GM19240 (cell line): ENCODE measurements at regions not wholly inside any gene's neighbourhood (a gene's known extent, or its start where the extent isn't known, plus 50 kb on each side); places are given as distances from the start of the nearest gene placed in this dataset.
"Not testable (repeated sequence)": the region's sequence is repeated elsewhere in the genome, so short reads cannot be mapped to it uniquely, and the experiment has no call there.

ENCODE experiments used
- DNase-seq: peaks from one replicate; pipeline ENCODE4 v3.0.0; 2011; ENCODE audit warnings: low spot score; ENCODE audit not compliant: insufficient read length

DNA sequence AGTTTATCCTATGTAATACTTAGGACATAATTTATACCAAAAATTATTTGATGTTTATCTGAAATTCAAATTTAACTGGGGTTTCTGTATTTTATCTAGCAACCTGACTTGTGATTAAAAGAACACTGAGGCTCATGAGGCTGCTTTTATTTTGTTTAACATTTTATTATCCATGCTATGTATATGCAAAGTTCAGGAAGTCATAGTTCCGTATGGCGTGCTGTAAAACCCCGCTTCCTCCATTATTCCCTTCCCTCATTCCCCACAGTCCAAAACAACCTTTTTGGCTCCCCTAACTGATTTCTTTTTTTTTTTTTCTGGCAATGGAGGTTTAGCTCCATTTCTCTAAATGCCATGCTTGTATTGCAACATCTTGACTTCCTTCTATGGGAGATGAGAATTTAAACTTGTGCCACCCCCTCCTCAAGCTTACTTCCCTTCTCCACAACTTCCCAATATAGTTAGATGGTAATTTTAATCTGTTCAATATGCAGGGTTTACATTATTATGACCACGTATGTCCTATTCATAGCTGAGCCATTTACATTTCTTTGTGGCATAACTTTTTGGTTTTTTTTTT lies 138.0 kb upstream of the DNAH14 start:
- DNase-seq: no peak

DNA sequence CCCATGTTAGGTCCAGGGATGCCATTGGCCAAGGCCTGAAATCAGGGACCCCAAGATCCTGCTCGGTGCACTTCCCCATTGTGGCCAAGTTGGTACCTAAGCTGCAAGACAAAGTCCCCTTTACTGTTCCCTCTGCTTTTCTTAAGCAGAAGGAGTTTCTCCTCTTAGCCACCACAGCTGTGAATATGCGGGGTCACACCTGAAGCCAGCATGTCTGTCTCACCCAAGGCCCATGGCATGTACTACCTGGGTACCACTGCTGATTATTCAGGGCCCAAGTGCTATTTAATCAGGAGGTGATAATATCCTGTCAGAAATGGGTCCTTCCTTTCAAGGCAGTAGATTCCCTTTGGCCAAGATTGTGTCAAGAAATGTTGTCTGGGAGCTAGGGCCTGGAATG lies 133.9 kb upstream of the DNAH14 start:
- no peak for DNase-seq

DNA sequence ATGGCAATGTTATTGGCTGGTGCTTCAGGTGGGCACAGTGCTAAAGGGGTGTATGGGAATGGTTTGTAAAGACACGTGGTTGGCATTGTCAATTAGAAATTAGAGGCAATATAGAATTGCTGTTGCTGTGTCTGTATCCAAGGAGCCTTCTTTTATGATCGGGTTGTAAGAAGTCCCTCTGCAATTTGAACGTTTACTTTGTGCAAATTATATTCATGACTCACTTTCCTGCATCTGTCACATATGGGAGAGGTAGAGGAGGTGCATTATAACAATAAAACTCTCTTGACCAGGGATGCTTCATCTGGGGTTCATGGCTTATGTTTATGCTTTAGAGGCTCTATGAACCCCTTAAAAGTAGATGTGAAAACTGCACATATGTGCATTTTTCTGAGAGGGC lies 130.4 kb upstream of the DNAH14 start:
- DNase-seq: no peak

DNA sequence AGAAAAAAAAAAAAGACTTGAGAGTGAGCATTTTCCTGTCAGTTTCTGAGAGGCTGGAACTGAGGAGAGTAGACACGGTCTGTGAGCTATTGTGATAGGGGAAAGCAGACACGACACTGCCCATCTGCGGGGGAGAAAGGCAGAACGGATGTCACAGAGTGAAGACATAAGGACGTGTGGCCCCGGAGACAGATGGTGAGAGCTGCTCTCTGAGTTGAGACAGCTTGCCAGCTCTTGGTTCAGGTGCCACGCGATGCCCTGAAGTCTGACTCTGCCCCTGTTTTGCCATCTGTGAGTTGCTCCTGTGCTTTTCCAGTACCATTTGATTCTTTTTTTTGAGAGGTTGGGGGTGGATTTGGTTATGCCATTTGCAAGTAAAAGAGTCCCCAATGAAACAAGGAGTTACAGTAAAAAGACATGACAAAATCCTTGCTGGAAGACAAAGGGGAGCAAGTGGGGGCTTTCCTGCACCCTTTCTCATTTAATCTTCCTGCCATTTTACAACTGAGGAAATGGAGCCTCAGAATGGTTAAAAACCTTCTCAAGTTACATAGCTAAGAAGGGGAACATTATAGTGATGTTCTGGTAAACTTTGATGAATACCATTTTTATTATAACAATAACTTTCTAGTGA lies 128.9 kb upstream of the DNAH14 start:
- DNase-seq: no peak

DNA sequence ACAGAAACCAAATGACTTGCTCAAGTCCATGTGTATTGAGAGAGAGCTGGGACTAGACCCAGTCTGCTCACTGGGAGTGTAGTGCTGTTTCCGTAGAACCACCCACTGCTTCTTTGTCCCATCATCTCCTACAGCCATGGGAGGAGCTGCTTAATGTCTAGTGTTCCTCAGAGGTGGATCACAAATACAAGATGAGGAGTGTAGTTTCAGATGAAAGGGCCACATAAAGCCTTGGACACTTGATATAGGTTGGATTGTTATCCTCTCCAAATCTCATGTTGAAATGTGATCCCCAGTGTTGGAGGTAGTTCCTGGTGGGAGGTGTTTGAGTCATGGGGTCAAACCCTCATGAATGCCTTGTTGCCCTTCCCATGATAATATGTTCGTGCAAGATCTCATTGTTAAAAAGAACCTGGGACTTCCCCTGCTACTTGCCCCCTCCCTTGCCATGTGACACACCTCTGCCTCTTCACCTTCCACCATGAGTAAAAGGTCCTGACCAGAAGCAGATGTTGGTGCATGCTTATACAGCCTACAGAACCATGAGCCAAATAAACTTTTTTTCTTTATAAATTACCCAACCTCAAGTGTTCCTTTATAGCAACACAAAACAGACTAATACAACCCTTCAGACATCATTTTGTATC lies 127.5 kb upstream of the DNAH14 start:
- no peak for DNase-seq

DNA sequence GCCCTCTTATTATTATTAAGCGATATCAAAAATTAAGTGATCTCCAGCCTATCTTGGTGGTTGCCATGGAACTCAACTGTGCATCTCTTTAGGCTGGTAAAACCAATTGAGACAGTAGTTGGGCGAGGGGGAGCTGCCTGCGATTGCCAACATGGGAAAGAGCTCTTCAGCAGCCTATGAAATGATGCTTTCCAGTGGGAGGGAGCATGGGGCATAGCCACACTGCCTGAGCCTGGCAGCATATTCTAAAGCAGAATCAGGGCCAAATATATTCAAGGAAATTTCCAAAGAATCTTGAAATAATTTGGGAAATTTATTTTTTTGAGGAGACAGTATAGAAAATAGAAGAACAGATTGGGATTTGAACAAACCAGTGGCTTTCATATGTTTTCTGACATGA lies 126.9 kb upstream of the DNAH14 start:
- DNase-seq: no peak

DNA sequence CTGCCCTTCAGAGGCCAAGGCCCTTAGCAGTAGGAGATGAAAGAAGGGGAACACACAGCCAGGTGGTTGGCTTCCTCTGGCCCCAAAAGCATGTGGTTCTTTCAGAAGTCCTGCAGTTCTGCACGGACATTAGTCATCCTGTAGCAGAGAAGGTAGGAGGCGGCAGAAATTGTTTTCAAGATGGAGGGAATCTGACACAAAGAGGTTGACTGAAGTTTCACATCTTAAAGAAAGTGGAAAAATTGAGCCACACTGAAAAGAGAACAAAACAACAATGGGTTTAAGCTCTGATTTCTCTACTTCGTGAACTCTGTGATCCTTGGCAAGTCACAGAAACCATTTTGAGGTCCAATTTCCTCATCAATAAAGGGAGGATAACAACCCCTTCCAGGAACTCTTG lies 125.3 kb upstream of the DNAH14 start:
- no peak for DNase-seq

DNA sequence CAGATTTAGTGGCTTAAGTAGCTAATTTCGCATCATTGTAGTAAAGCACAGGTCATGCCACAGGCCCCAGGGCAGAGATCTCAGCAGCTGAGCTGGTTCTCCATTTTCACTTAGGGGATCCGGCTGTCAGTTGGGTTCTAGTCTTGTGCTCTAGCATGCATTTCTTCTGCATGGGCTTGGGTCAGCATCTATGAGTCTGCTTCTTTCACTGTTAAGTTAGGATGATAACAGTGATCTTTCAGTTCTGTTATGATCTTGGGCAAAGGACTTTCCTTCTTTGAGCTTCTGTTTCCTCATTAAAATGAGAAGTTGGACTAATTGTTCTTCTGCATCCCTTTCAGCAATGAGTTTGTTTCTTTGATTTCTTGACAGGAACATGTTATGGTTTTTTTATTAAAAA lies 123.6 kb upstream of the DNAH14 start:
- DNase-seq: no peak

DNA sequence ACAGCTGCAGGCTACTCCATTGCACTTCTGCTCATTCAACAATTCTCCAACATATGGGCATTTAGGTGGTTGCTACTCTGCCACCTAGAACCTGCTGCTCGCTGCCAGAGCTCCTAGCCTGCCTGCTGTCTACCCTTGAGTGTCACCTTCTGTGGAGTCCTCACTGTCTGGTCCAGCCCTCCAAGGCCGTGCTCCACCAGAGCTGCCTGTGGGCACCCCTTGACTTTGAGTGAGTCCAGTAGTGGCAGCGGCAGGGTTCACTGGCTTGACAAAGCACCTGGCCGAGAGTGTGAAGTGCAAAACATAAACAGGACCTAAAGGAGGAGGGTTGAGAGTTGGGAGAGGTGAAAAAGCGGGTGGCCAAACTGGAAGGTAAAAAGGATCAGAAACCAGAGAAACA lies 120.3 kb upstream of the DNAH14 start:
- DNase-seq: no peak

DNA sequence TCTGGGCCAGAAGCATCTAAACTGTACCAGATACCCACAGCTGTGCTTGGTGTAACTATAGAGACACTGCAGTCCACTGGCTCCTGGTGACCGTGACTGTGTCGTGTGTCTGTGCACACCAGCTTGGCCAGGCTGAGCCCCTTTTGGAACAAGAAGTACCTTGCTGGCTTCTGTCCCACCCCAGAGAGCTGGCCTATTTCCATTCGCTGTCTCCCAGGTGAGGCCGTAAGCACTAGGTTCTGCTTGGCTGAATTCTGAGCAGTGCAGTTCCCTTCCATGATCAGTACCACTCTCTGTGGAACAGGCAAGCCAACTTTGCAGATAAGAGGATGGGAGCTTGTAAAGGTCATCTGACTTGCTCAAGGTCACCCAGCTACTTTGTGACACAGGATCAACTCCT lies 119.9 kb upstream of the DNAH14 start:
- no peak for DNase-seq

DNA sequence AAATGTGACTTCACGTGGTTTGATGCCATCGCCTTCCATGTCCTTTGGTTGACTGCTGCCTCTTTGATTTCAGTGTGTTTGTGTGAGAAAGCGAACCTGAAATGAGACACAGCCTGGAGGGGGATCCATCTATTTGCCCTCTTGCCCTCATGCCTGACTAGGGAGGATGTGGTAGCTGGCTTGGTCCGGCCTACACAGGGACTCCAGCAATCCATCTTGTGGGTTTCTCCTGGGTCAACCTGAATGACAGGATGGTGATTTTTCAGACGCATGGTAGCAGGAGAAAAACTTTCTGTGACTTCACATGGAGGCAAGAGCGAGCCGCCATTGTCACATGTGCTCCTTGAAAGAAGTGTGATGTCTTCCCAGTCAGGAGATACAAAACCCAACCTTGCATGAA lies 117.9 kb upstream of the DNAH14 start:
- no peak for DNase-seq

DNA sequence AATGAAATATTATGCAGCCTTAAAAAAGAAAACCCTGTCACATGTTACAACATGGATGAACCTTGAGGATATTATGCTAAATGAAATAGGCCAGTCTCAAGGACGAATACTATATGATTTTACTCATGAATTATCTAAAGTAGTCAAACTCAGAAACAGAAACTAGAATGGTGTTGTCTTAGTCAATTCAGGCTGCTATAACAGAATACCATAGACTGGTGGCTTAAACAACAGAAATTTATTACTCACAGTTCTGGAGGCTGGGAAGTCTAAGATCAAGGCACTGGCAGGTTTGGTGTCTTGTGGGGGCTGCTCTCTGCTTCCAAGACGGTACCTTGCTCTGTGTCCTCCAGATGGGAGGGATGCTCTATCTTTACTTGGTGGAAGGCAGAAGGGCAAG lies 113.8 kb upstream of the DNAH14 start:
- DNase-seq: no peak

DNA sequence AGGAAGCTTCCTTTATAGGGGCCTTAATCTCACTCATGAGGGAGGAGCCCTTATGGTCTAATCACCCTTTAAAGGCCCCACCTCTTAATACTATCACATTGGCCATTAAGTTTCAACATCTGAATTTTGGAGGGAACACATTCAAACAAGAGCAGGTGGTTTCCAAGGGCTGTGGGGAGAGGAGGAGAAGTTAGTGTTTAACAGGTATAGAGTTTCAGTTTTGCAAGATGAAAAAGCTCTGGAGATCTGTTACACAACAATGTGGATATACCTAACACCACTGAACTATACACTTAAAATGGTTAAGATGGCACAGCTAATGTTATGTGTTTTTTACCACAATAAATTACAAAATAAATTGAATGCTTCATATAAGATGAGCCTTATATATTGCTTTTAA lies 113.4 kb upstream of the DNAH14 start:
- no peak for DNase-seq

DNA sequence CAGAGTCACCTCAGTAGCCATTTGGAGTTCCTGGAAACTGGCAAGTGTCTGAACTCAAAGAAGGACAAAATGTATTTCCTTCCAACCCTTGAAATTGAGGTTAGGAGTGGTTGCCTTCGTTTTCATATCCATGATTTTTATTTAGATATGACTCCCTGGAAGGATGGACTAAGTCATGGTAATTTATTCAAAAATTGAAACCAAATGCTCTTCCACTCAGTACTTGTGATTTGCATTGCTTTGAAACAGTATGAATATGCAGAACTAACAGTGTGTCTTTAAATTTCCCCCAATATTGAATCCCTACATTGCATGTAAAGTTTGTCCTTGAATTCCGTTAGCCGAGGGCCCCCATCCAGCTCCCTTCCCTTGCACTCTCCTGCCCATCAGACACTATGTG lies 112.1 kb upstream of the DNAH14 start:
- no peak for DNase-seq

DNA sequence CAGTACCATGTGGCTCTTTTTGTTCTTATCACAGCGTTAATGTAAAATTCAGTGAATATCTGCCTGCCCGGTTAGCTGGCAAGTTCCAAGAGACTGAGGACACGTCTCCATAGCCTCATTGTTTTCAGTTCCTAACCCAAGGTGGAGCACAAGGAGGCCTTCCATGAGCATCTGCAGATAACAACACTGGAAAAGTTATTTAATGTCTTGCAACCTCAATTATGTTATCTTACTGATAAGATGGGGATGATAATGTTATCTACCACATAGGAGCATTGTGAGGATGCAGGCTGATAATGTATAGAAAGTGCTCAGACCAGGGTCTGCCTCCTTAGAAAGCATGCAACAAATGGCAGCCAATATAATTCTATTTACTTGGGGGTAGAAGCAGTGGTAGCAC lies 109.6 kb upstream of the DNAH14 start:
- DNase-seq: no peak

DNA sequence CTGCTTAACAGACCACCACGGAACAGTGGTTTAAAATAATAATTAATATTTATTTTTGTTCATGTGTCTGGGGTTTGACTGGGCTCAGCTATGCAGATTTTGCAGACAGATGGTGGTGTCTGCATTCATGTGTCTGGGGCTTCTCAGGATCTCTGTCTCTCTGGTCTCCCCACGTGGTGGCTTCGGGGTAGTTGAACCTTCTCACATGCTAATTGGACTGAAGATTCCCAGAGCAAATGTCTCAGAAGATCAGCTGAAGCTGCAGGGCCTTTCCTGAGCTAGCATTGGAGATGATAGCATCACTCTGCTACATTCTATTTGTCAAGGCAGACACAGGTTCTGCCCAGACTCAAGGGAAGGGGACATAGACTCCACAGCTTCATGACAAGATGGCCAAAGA lies 109.1 kb upstream of the DNAH14 start:
- DNase-seq: no peak

DNA sequence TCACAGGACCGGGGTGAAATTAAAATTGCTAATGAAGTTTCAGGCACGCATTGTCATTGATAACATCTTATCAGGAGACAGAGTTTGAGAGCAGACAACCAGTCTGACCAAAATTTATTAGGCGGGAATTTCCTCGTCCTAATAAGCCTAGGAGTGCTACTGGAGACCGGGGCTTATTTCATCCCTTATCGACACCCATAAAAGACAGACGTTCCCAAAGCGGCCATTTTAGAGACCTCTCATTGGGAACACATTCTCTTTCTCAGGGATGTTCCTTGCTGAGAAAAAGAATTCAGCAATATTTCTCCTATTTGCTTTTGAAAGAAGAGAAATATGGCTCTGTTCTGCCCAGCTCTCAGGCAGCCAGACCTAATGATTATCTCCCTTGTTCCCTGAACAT lies 107.7 kb upstream of the DNAH14 start:
- DNase-seq: not testable (repeated sequence)

DNA sequence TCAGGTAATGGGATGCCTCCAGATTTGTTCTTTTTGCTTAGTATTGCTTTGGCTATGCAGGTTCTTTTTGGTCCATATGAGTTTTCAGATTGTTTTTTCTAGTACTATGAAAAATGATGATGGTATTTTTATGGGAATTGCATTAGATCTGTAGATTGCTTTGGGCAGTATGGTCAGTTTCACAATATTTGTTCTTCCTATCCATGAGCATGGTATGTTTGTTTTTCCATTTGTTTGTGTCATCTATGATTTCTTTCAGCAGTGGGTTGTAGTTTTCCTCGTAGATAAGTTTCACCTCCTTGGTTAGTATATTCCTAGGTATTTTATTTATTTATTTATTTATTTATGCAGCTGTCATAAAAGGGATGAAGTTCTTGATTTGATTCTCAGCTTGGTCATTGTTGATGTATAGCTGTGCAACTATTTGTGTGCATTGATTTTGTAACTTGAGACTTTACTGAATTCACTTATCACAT lies 103.9 kb upstream of the DNAH14 start:
- no peak for DNase-seq

DNA sequence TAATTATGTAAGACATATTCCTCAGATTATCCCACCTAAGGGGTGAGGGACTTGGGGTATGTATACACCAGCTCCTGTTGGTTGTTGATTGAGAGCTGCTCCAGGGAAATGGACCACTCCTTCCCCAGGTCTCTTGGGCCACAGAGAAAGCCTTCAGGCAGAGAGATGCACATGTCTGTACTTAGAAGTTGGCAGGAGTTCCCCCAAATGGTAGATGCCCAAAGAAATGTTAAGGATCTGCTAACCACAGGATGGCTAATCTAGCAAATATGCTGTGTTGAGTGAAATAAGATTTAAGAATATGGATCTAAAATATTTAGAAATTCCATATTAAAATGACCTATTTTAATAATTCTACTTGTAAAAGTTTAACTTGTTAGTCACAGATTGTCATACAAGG lies 100.8 kb upstream of the DNAH14 start:
- no peak for DNase-seq

DNA sequence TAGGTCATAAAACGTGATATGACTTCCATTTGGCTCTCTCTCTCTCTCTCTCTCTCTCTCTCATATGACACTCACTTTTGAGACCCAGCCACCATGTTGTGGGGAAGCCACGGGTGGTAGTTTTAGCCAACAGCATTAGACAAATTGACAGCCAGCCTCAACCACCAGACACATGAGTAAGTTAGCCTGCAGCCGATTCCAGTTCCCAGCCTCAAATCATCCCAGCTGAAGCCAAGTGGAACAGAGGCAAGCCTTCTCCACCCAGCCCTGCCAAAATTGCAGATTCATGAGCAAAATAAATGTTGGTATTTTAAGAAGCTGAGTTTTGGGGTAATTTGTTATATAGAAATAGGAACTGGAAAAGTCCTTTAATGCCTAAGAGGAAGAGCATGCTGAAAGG lies 98.0 kb upstream of the DNAH14 start:
- no peak for DNase-seq

DNA sequence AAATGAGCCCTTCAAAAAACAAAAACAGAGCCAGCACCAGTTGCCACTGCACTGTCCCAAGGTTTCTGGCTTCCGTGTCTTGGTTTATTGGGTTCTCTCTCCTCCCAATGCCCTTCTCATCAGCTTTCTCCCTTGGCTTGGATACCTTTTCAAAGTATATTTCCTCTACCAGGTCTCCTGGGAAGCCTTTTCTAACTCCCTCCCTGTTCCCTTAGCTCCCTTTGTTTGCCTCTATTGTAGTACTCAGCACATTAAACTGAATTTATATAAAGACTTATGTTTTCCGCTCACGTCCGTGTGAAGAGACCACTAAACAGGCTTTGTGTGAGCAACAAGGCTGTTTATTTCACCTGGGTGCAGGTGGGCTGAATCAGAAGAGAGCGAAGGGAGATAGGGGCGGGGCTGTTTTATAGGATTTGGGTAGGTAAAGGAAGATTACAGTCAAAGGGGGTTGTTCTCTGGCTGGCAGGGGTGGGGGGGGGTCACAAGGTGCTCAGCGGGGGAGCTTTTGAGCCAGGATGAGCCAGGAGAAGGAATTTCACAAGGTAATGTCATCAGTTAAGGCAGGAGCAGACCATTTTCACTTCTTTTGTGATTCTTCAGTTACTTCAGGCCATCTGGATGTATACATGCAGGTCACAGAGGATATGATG lies 89.7 kb upstream of the DNAH14 start:
- not testable (repeated sequence) for DNase-seq

DNA sequence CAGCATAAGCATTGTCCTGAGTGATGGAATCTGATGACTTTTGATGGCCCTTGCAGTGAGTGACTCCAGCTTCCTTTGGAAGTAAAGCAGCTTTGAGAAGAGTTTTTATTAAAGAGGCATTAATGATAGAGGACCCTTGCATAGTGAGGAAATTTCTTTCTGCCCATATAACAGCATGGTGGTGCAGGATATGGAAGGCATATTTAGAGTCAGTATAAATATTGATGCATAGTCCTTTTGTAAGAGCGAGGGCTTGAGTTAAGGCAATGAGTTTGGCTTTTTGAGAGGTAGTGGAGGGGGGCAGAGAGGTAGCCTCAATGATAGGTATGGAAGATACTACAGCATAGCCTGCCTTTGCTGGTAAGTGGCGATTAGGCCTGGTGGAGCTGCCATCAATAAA lies 87.7 kb upstream of the DNAH14 start:
- not testable (repeated sequence) for DNase-seq
